Stimulated activated naive CD8-positive, alpha-beta T cell treated with anti-CD3 and anti-CD28 coated beads, Interleukin-15, amount 100 ng/mL, for 72 hours (primary cell): ENCODE measurements at regions not wholly inside any gene's neighbourhood (a gene's known extent, or its start where the extent isn't known, plus 50 kb on each side); places are given as distances from the start of the nearest gene placed in this dataset.
"Not testable (repeated sequence)": the region's sequence is repeated elsewhere in the genome, so short reads cannot be mapped to it uniquely, and the experiment has no call there.

ENCODE experiments used
- ATAC-seq: fragments of 150-1000 bp; cut with Tn5 transposase; 2 replicates; pipeline ENCODE4 v1.10.0; 2021; ENCODE audit warnings: mild to moderate bottlenecking, moderate library complexity
- DNase-seq, 2 donors: peaks; one replicate each; pipeline ENCODE4 v3.0.0; 2021 to 2022
- H3K27ac Mint-ChIP-seq, 2 donors: one replicate each; pipeline ENCODE4 v1.8.0; 2022; ENCODE audit warnings: mild to moderate bottlenecking in 2 of 2, mixed read lengths in 2 of 2, moderate library complexity in 2 of 2
- H3K27me3 Mint-ChIP-seq: one replicate; pipeline ENCODE4 v1.8.0; 2022; ENCODE audit warnings: mixed read lengths
- H3K4me1 Mint-ChIP-seq: one replicate; pipeline ENCODE4 v1.8.0; 2022; ENCODE audit warnings: mild to moderate bottlenecking, mixed read lengths
- H3K4me3 Mint-ChIP-seq, 2 donors: one replicate each; pipeline ENCODE4 v1.8.0; 2022; ENCODE audit warnings: mild to moderate bottlenecking in 2 of 2, mixed read lengths in 2 of 2, moderate library complexity in 1 of 2
- H3K9me3 Mint-ChIP-seq, 2 donors: one replicate each; pipeline ENCODE4 v1.8.0; 2022; ENCODE audit warnings: mixed read lengths in 2 of 2

DNA sequence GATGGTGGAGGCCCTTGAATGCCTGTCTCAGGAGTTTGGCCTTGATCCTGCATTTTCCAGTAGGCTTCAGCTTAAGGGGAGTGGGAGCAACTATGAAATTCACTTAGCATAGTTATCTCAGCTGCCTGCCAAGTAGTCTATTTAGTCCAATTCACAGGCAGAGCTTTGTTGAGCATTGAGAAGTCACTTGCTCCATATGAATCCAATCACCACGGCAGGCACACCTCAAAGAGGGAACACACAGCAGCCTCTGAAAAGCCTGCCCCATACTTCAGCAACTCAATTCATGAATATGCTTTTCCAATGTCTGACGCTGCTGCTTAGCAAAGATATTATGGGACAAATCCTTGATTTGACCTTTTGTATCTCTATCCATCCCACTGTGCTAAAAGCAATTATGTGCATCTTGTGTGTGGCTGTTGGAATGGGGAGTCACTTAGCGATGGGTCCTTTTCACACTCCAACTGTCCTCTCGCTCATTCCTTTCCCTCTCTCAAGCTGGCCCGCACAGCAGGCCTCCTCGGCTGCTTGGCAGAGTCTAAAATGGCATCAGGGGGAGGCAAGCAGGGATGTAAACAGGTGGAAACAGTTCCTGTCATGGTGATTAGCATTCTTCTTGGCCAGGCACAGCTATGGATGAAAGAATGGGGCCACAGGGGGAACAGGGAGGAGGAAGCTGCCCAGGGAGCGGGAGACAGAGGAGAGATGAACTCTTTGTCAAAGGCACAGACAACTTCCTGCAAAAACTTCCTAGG, 56.0 kb upstream of the LRPPRC start:
- no peaks in the 10 kb centered on the region for H3K4me1 Mint-ChIP-seq
- no peaks in the 10 kb centered on the region for H3K27me3 Mint-ChIP-seq
- no peak overlapping the region for H3K4me3 Mint-ChIP-seq
- H3K27ac Mint-ChIP-seq = no peak overlapping the region
- no peak for DNase-seq
- no peaks in the 10 kb centered on the region for H3K9me3 Mint-ChIP-seq
- no peak for ATAC-seq

DNA sequence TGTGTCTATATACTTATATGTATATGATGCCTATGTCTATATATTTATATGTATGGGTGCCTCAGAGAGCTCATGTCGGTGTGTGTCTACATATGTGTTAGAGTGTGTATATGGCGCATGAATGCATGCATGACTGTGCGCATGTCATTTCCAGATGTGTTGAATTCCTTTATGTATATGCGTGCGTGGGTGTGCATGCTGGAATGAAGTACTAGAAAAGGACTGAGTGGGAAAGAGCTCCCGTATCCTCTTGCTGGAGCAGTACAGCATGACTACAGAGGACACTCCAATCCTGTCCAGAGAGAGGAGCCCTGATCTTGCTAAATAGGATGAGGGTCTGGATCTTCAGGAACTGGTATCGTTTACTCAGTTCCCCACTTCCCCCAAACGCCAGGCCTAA, 56.8 kb upstream of the LRPPRC start:
- Mint-ChIP-seq H3K27ac (no peak overlapping the region), H3K9me3 (no peaks in the 10 kb centered on the region), H3K4me1 (no peaks in the 10 kb centered on the region), H3K27me3 (no peaks in the 10 kb centered on the region), H3K4me3 (no peak overlapping the region)
- DNase-seq (no peak), ATAC-seq (no peak)

DNA sequence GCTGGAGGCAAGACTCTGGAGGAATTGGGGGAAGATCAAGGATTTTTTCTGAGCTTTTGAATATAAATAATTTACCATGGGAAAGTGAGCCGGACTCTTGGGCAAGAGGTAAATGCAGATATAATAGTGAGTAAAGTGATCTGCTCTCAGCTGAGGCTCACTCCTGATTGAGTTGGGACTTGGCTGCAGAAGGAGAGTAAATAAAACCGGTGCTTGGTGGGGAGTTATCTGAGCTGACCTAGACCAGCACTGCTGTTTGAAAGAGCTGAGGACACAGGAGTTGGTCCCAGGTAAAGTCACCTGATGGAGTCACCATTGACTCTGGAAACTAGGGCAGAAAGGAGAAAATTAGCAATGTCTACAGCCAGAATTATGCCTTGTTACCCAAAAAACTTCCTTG, 57.3 kb upstream of the LRPPRC start:
- ATAC-seq (no peak), DNase-seq (no peak)
- Mint-ChIP-seq H3K4me1 (no peaks in the 10 kb centered on the region), H3K27ac (no peak overlapping the region), H3K9me3 (no peaks in the 10 kb centered on the region), H3K4me3 (no peak overlapping the region), H3K27me3 (no peaks in the 10 kb centered on the region)

DNA sequence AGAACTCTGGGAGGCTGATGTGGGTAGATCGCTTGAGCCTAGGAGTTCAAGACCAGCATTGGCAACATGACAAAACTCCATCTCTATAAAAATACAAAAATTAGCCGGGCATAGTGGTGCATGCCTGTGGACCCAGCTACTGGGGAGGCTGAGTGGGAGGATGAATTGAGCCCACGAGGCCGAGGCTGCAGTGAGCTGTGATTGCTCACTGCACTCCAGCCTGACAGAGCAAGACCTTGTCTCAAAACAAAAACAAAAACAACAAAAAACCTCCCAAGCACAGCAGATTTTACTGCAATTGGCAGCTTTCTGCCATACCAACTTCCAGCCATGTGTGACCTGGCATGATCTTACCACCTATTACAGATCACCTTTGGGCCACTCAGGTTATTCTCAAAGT, 57.7 kb upstream of the LRPPRC start:
- Mint-ChIP-seq H3K4me1 (no peaks in the 10 kb centered on the region), H3K27me3 (no peaks in the 10 kb centered on the region), H3K9me3 (no peaks in the 10 kb centered on the region), H3K4me3 (no peak overlapping the region), H3K27ac (no peak overlapping the region)
- ATAC-seq (no peak), DNase-seq (no peak)

DNA sequence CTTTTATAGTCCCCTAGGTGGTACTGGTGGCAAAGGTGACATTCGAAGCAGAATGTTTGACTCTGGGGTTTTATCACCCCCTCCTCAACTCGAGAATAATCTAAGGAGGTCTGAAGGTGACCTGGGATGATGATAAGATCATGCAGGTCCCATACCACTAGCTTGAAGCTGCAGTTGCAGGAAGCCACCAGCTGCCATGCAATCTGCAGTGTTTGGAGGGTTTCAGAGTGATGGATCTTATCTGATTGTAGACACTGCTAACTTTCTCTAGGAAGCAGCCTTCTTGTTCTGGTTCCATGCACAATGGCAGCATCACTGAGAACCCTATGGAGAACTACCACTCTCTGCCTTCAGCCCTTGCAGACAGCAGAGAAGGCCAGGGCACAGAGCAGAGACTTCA, 59.4 kb upstream of the LRPPRC start:
- ATAC-seq = no peak
- DNase-seq = no peak
- H3K9me3 Mint-ChIP-seq = no peaks in the 10 kb centered on the region
- no peak overlapping the region for H3K4me3 Mint-ChIP-seq
- no peaks in the 10 kb centered on the region for H3K27me3 Mint-ChIP-seq
- no peaks in the 10 kb centered on the region for H3K4me1 Mint-ChIP-seq
- no peak overlapping the region for H3K27ac Mint-ChIP-seq

DNA sequence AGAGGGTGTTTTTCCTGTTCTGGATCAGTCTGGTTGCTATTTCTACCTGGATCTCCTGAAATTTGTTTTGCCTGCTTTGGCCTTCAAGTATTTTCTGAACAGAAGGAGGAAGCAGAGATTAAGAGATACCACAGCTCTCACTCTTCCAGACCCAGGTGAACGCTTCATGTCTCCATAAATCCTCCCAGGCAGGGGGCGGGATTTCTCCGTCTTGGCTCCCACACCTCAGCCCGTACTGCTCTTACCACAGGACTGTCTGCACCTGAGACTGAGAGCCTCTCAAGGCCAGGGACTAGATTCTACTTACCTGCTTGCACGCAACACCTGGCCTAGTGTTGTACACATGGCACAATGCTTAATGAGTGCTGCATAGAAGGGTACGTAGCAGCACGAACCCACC, 59.9 kb upstream of the LRPPRC start:
- no peak for ATAC-seq
- Mint-ChIP-seq H3K27me3 (no peaks in the 10 kb centered on the region), H3K4me3 (no peak overlapping the region)

DNA sequence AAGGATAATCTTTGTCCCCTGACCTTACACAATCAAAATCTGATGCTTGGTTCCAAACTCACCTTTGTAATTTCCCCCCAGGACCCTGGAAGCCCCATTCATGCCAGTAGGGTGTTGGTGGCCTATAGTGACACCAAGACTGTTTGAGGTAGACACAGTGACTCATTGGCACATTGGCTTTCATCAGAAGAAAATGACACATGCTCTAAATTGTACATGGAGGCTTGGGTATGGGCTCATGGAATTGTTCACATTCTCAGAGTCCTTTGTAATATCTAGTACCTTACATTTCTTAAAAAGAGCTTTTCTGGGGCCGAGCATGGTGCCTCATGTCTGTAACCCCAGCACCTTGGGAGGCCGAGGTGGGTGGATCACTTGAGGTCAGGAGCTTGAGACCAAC, 61.2 kb upstream of the LRPPRC start:
- DNase-seq (no peak), ATAC-seq (no peak)
- Mint-ChIP-seq H3K4me1 (no peaks in the 10 kb centered on the region), H3K9me3 (no peaks in the 10 kb centered on the region), H3K4me3 (no peak overlapping the region), H3K27ac (no peak overlapping the region), H3K27me3 (peaks cover 4% of the 10 kb centered on the region)

More for the DNA sequence above, 59.9 kb upstream of the LRPPRC start:
- no peak for DNase-seq
- Mint-ChIP-seq H3K27ac (no peak overlapping the region), H3K4me1 (no peaks in the 10 kb centered on the region), H3K9me3 (no peaks in the 10 kb centered on the region)

DNA sequence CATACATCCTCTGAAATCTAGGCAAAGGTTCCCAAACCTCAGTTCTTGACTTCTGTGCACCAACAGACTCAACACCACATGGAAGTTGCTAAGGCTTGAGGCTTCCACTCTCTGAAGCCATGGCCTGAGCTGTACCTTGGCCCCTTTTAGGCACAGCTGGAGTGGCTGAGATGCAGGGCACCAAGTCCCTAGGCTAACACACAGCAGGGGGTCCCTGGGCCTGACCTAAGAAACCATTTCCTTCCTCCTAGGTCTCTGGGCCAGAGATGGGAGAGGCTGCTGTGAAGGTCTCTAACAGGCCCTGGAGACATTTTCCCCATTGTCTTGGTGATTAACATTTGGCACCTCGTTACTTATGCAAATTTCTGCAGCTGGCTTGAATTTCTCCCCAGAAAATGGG, 64.5 kb upstream of the LRPPRC start:
- H3K27ac Mint-ChIP-seq, DNase-seq, H3K4me3 Mint-ChIP-seq, ATAC-seq, H3K4me1 Mint-ChIP-seq, H3K9me3 Mint-ChIP-seq: not testable (repeated sequence)
- H3K27me3 Mint-ChIP-seq = peaks cover 24% of the 10 kb centered on the region

DNA sequence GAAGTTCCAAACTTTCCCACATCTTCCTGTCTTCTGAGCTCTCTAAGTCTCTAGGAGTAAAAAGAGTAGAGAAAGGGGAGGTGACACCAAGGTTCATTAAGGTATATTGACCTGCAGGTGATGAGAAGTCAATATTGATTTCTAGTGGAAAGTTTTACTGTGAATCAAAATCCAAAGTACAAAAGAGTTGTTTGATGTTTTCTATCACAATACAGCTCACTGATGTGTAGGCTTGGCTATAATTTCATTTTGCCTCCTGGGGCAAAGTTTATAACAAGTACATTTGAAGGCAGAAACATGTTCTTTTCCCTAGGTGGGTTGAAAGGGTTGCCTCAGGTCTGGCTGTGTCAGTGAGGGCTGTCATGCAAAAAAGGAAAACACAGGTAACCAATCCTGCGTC, 65.2 kb upstream of the LRPPRC start:
- no peak overlapping the region for H3K4me3 Mint-ChIP-seq
- peaks cover 24% of the 10 kb centered on the region for H3K27me3 Mint-ChIP-seq
- H3K27ac Mint-ChIP-seq = no peak overlapping the region
- DNase-seq (no peak), ATAC-seq (no peak)
- H3K4me1 Mint-ChIP-seq = no peaks in the 10 kb centered on the region
- H3K9me3 Mint-ChIP-seq = no peaks in the 10 kb centered on the region

DNA sequence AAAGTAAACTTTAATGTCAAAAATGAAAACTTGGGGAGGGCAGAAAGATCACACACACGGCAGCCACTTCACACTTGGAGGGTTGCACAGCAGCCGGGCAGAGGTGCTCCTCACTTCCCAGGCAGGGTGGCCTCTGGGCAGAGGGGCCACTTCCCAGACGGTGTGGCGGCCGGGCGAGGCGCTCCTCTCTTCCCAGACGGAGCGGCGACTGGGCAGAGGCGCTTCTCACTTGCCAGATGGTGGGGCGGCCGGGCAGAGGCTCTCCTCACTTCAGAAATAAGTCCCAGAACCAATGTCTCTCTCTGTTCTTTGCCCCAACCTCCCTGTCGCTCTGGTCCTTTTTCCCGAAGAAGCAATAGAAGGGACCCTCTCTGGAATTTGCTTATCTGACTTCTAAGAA, 65.7 kb upstream of the LRPPRC start:
- ATAC-seq = no peak
- Mint-ChIP-seq H3K4me1 (no peaks in the 10 kb centered on the region), H3K27me3 (peaks cover 24% of the 10 kb centered on the region)

DNA sequence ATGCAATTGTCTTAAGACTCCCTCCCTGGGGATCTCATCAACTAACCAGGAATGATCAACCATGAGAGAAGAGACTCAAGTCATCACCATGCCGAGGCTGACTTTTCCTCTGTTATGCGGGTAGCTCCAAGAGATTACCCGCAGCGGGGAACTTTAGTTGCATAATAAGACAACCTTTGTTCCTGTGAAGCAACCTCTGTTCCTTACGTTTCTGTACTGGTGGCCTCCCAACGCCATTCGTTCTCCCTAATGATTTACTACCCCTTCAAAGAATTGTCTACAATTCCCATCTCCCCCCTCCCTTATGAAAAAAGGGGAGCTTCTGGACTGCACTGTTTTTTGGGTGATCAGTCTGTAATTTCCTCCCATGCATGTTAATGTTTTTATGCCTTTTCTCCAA, 66.1 kb upstream of the LRPPRC start:
- Mint-ChIP-seq H3K9me3 (no peaks in the 10 kb centered on the region), H3K4me3 (no peak overlapping the region), H3K4me1 (no peaks in the 10 kb centered on the region), H3K27ac (no peak overlapping the region), H3K27me3 (peaks cover 24% of the 10 kb centered on the region)
- no peak for DNase-seq
- ATAC-seq = no peak

More for the DNA sequence above, 65.7 kb upstream of the LRPPRC start:
- H3K27ac Mint-ChIP-seq = no peak overlapping the region
- H3K4me3 Mint-ChIP-seq = no peak overlapping the region
- no peak for DNase-seq
- no peaks in the 10 kb centered on the region for H3K9me3 Mint-ChIP-seq

DNA sequence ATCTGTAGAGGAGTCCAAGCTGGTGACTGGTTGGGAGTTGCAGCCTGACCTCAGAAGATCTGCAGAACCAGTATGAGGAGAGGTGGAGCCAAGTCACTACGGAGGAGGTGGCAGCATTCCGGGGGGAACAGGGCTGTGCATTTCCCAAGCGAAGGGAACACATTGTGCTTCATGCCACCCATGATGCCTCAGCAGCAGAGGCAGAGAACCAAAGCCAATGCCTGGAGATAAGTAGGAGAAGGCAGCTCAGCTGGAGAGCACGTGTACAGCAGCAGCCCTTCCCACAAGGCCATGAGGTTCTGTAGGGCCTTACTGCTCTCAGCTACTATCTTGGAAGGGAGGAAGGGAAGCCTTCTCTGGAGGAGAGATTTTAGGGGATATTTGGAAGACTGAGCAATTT, 67.2 kb upstream of the LRPPRC start:
- DNase-seq (no peak), ATAC-seq (no peak)
- Mint-ChIP-seq H3K4me1 (no peaks in the 10 kb centered on the region), H3K27me3 (peaks cover 24% of the 10 kb centered on the region), H3K9me3 (peaks cover 0 to under 1% of the 10 kb centered on the region in 2 donors), H3K27ac (no peak overlapping the region), H3K4me3 (no peak overlapping the region)

DNA sequence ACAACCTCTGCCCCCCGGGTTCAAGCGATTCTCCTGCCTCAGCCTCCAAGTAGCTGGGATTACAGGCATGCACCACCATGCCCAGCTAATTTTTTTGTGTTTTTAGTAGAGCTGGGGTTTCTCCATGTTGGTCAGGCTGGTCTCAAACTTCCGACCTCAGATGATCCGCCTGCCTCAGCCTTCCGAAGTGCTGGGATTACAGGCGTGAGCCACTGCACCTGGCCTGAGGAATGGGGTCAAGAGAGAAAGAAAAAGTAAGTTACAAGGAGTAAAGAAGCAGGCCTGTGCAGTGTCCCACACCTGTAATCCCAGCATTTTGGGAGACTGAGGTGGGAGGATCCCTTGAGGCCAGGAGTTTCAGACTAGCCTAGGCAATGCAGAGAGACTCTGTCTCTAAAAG, 68.5 kb upstream of the LRPPRC start:
- not testable (repeated sequence) for H3K4me1 Mint-ChIP-seq, DNase-seq, H3K4me3 Mint-ChIP-seq, H3K9me3 Mint-ChIP-seq, ATAC-seq, H3K27ac Mint-ChIP-seq
- peaks cover 24% of the 10 kb centered on the region for H3K27me3 Mint-ChIP-seq

DNA sequence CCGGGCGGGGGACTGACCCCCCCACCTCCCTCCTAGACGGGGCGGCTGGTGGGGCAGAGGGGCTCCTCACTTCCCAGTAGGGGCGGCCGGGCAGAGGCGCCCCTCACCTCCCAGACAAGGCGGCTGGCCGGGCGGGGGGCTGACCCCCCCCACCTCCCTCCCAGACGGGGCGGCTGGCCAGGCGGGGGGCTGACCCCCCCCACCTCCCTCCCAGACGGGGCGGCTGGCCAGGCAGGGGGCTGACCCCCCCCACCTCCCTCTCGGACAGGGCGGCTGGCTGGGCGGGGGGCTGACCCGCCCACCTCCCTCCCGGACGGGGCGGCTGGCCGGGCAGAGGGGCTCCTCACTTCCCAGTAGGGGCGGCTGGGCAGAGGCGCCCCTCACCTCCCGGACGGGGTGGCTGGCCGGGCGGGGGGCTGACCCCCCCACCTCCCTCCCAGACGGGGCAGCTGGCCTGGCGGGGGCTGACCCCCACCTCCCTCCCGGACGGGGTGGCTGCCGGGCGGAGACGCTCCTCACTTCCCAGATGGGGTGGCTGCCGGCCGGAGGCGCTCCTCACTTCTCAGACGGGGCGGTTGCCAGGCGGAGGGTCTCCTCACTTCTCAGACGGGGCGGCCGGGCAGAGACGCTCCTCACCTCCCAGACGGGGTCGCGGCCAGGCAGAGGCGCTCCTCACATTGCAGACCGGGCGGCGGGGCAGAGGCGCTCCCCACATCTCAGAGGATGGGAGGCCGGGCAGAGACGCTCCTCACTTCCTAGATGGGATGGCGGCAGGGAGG, 71.4 kb upstream of the LRPPRC start:
- not testable (repeated sequence) for ATAC-seq, H3K27ac Mint-ChIP-seq, DNase-seq, H3K4me3 Mint-ChIP-seq, H3K4me1 Mint-ChIP-seq, H3K9me3 Mint-ChIP-seq
- H3K27me3 Mint-ChIP-seq = peaks cover 17% of the 10 kb centered on the region

DNA sequence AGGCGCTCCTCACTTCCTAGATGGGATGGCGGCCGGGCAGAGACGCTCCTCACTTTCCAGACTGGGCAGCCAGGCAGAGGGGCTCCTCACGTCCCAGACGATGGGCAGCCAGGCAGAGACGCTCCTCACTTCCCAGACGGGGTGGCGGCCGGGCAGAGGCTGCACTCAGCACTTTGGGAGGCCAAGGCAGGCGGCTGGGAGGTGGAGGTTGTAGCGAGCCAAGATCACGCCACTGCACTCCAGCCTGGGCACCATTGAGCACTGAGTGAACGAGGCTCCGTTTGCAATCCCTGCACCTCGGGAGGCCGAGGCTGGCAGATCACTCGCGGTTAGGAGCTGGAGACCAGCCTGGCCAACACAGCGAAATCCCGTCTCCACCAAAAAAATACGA, 72.0 kb upstream of the LRPPRC start:
- H3K9me3 Mint-ChIP-seq, ATAC-seq, H3K4me1 Mint-ChIP-seq, H3K4me3 Mint-ChIP-seq, H3K27ac Mint-ChIP-seq, DNase-seq: not testable (repeated sequence)
- peaks cover 13% of the 10 kb centered on the region for H3K27me3 Mint-ChIP-seq

DNA sequence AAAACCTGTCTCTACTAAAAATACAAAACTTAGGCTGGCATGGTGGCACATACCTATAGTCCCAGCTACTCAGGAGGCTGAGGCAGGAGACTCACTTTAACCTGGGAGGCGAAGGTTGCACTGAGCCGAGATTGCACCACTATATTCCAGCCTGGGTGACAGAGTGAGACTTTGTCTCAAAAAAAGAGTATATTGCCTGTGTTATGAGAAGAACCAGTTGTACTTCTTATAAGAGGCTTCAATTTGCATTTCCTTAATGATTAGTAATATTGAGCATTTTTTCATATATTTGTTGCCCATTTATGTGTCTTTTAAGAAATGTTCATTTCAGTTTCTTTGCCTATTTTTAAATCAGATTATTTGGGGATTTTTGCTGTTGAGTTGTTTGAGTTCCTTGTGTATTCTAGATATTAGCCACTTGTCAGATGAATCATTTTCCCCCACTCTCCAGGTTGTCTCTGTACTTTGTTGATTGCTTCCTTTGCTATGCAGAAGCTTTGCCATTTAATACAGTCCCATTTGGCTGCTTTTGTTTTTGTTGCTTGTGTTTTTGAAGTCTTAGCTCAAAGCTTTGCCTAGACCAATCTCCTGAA, 75.8 kb upstream of the LRPPRC start:
- Mint-ChIP-seq H3K4me1 (no peaks in the 10 kb centered on the region), H3K4me3 (no peak overlapping the region), H3K27ac (no peak overlapping the region), H3K9me3 (peaks cover 0 to 8% of the 10 kb centered on the region in 2 donors), H3K27me3 (no peaks in the 10 kb centered on the region)
- ATAC-seq = no peak
- no peak for DNase-seq
